Transverse colon (tissue), 4 donors: ENCODE measurements at regions not wholly inside any gene's neighbourhood (a gene's known extent, or its start where the extent isn't known, plus 50 kb on each side); places are given as distances from the start of the nearest gene placed in this dataset.

ENCODE experiments used
- DNase-seq: peaks from one replicate; pipeline ENCODE4 v3.0.0-alpha.2; 2019
- H3K27ac ChIP-seq, 4 donors: fragments of 200-600 bp; sonication (generic); 2 replicates each; pipeline ENCODE4 v1.5.1; 2016 to 2018; ENCODE audit warnings: inconsistent platforms in 4 of 4
- H3K27me3 ChIP-seq: fragments of 200-600 bp; sonication (generic); 2 replicates; pipeline ENCODE4 v1.5.1; 2017; ENCODE audit warnings: inconsistent platforms
- H3K36me3 ChIP-seq, 4 donors: fragments of 200-600 bp; sonication (generic); 2 replicates each; pipeline ENCODE4 v1.5.1; 2017 to 2019; ENCODE audit warnings: inconsistent platforms in 4 of 4
- H3K4me1 ChIP-seq, 4 donors: fragments of 200-600 bp; sonication (generic); 2 replicates each; pipeline ENCODE4 v1.5.1; 2017 to 2020; ENCODE audit warnings: inconsistent platforms in 4 of 4
- H3K4me3 ChIP-seq, 4 donors: fragments of 200-600 bp; sonication (generic); 1 replicate in 1 of 4; 2 replicates in 3 of 4; pipeline versions ENCODE4 v1.5.1 to v1.6.1; 2017 to 2019; ENCODE audit warnings: inconsistent platforms in 4 of 4
- H3K9me3 ChIP-seq, 2 donors: fragments of 200-600 bp; sonication (generic); 2 replicates each; pipeline ENCODE4 v1.5.1; 2017 to 2019; ENCODE audit warnings: inconsistent platforms in 2 of 2
- CTCF ChIP-seq, 5 experiments: fragments of 200-600 bp in 3 of 5; fragments of 450-650 bp in 2 of 5; sonication (generic) in 3 of 5; IDR thresholded peaks; 1 replicate in 2 of 5; 2 replicates in 3 of 5; pipeline ENCODE4 v1.5.1; 2016 to 2017; ENCODE audit warnings: antibody characterized with exemption in 5 of 5, inconsistent platforms in 3 of 5, mild to moderate bottlenecking in 2 of 5, moderate library complexity in 1 of 5
- EP300 ChIP-seq: sonication (generic); formaldehyde crosslinking; IDR thresholded peaks from one replicate; pipeline ENCODE4 v1.6.1; 2017; ENCODE audit warnings: antibody characterized with exemption, low read depth
- POLR2A ChIP-seq: fragments of 450-650 bp; IDR thresholded peaks from one replicate; pipeline ENCODE4 v1.6.1; 2016; ENCODE audit warnings: antibody characterized with exemption, mild to moderate bottlenecking, moderate library complexity
- POLR2AphosphoS5 ChIP-seq, 3 donors: sonication (generic); formaldehyde crosslinking; IDR thresholded peaks; one replicate each; pipeline ENCODE4 v1.6.1; 2016; ENCODE audit warnings: antibody characterized with exemption in 3 of 3
- WGBS, 2 donors: methylation state at CpG; one replicate each; pipeline ENCODE4 v1.1.5; 2018; ENCODE audit warnings: low coverage in 1 of 2; 5-methylcytosine and 5-hydroxymethylcytosine counted together
- in situ Hi-C, 4 donors: fragments of 200-750 bp; cut with MboI; loops; one replicate each; pipeline versions ENCODE4 v1.15.0 to v1.15.1; 2017; ENCODE audit warnings: low sequenced_read_pairs in 3 of 4, low pct_ligation_motif_present in 1 of 4, low pct_unique_long_range_greater_than_20kb in 1 of 4
- intact Hi-C: fragments of 100-400 bp; cut with DNase I; formaldehyde crosslinking; loops from one replicate; pipeline ENCODE4 v1.15.1; 2023; ENCODE audit warnings: low total_unique reads

- no peak for TF ChIP-seq POLR2A
- TF ChIP-seq EP300, result no peak
- no peak for TF ChIP-seq POLR2AphosphoS5 (IDR thresholded peaks at IDR 0.05)
- no peak for TF ChIP-seq CTCF (IDR thresholded peaks at IDR 0.05)
- no peak for DNase-seq
- Histone ChIP-seq H3K36me3 (no peaks in the 10 kb centered on the region), H3K4me1 (no peaks in the 10 kb centered on the region), H3K9me3 (no peaks in the 10 kb centered on the region), H3K27ac (no peak overlapping the region), H3K27me3 (no peaks in the 10 kb centered on the region), H3K4me3 (no peak overlapping the region)
- in situ Hi-C loops (loop anchor here in 1 of 4 donors (25.0 kb wide), 1 partner anchor 121 kb away; no protein-coding TSS in a partner anchor), intact Hi-C loops (no loop called here)
Observed at GRCh38 chr18:28666216-28666615, 489.3 kb upstream of the CDH2 start.

- Histone ChIP-seq H3K27ac (no peak overlapping the region), H3K27me3 (no peaks in the 10 kb centered on the region), H3K9me3 (no peaks in the 10 kb centered on the region), H3K4me3 (no peak overlapping the region), H3K36me3 (no peaks in the 10 kb centered on the region), H3K4me1 (no peaks in the 10 kb centered on the region)
- intact Hi-C loops, result no loop called here
- 25 to 53% methylated on average over 1 of the region's 1 CpG for WGBS, 2 donors
- TF ChIP-seq EP300 (no peak), CTCF (IDR thresholded peaks at IDR 0.05) (no peak), POLR2A (no peak), POLR2AphosphoS5 (IDR thresholded peaks at IDR 0.05) (no peak)
- in situ Hi-C loops, result loop anchor here in 1 of 4 donors (25.0 kb wide), 1 partner anchor 129 kb away; no protein-coding TSS in a partner anchor
- DNase-seq, result no peak
Observed at GRCh38 chr18:28657961-28658360, 481.0 kb upstream of the CDH2 start.

DNA sequence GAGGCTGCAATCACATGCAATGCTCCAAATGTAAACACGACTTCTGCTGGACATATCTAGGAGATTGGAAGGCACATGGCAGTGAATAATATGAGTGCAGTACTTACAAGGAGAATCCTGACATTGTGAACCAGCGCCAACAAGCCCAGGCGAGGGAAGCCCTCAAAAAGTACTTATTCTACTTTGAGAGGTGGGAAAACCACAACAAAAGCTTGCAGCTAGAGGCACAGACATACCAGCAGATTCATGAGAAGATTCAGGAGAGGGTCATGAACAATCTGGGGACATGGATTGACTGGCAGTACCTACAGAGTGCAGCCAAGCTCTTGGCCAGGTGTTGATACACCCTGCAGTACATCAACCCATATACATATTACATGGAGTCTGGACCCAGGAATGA lies 475.7 kb upstream of the CDH2 start:
- TF ChIP-seq EP300 (no peak), CTCF (IDR thresholded peaks at IDR 0.05) (no peak), POLR2A (no peak), POLR2AphosphoS5 (IDR thresholded peaks at IDR 0.05) (no peak)
- Histone ChIP-seq H3K27ac (no peak overlapping the region), H3K36me3 (no peaks in the 10 kb centered on the region), H3K27me3 (no peaks in the 10 kb centered on the region), H3K9me3 (no peaks in the 10 kb centered on the region), H3K4me3 (no peak overlapping the region), H3K4me1 (no peaks in the 10 kb centered on the region)
- DNase-seq, result no peak
- whole genome bisulfite sequencing, 2 donors, result 75 to 88% methylated on average over 3 of the region's 3 CpGs
- in situ Hi-C loops (loop anchor here in 1 of 4 donors (25.0 kb wide), 1 partner anchor 135 kb away; no protein-coding TSS in a partner anchor), intact Hi-C loops (no loop called here)

DNA sequence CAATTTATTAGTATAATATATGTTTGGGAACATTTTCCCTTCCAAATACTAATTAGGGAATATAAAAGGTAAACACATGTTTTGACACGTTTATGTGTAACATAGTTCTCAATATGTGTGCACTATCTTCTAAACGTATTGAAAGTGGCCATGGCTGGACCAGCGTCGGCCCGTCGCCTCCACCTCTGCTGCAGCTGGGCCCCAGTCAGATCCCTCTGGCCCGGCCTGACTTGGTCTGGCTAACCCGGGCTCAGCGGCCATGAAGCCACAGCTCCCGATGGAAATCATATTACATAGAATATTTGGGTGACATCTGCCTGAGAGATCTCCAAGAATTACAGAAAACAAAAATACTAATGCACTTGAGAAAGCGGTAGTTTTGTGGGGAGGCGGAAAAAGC lies 474.4 kb upstream of the CDH2 start:
- DNase-seq, result no peak
- in situ Hi-C loops, result loop anchor here in 1 of 4 donors (25.0 kb wide), 1 partner anchor 136 kb away; no protein-coding TSS in a partner anchor
- 81 to 86% methylated on average over 5 to 12 of the region's 12 CpGs for WGBS, 2 donors

More for the DNA sequence above, 474.4 kb upstream of the CDH2 start:
- TF ChIP-seq POLR2A (no peak), CTCF (IDR thresholded peaks at IDR 0.05) (no peak), POLR2AphosphoS5 (IDR thresholded peaks at IDR 0.05) (no peak), EP300 (no peak)
- H3K9me3 ChIP-seq, result no peaks in the 10 kb centered on the region
- no peak overlapping the region for H3K4me3 ChIP-seq
- no peaks in the 10 kb centered on the region for H3K4me1 ChIP-seq
- H3K36me3 ChIP-seq, result no peaks in the 10 kb centered on the region
- intact Hi-C loops, result no loop called here
- H3K27me3 ChIP-seq, result no peaks in the 10 kb centered on the region
- H3K27ac ChIP-seq, result no peak overlapping the region
